GM12874 (cell line): ENCODE measurements at regions not wholly inside any gene's neighbourhood (a gene's known extent, or its start where the extent isn't known, plus 50 kb on each side); places are given as distances from the start of the nearest gene placed in this dataset.

Source experiments
- CTCF ChIP-seq: IDR thresholded peaks from 2 replicates; pipeline ENCODE4 v1.5.1; 2011; ENCODE audit warnings: low read depth, mild to moderate bottlenecking, control low read depth, low read length, moderate library complexity; ENCODE audit not compliant: insufficient read depth

- no peak for TF ChIP-seq CTCF
These were observed 377.1 kb upstream of the SFSWAP start for GRCh38 chr12:131333621-131334440.

GRCh38 chr12:131334835-131335234, 376.1 kb upstream of the SFSWAP start:
- no peak for TF ChIP-seq CTCF

DNA sequence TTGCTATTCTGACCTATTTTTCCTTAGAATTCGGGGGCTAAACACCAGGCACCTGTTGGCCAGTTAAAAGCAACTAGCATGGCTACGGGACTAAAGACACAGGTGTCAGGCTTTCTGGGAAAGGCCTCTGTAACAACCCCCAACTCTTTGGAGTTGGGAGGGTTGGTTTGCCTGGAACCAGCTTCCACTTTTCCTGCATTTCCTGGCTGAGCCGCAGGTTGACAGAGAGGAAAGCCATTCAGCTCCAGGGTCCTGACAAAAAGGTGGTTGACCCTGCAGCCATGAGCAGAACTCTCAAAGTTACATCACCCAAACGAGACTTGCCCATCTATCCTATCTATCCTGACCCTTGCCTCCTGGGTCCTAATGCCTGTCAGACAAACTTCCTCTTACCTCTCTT, 375.4 kb upstream of the SFSWAP start:
- no peak for TF ChIP-seq CTCF

DNA sequence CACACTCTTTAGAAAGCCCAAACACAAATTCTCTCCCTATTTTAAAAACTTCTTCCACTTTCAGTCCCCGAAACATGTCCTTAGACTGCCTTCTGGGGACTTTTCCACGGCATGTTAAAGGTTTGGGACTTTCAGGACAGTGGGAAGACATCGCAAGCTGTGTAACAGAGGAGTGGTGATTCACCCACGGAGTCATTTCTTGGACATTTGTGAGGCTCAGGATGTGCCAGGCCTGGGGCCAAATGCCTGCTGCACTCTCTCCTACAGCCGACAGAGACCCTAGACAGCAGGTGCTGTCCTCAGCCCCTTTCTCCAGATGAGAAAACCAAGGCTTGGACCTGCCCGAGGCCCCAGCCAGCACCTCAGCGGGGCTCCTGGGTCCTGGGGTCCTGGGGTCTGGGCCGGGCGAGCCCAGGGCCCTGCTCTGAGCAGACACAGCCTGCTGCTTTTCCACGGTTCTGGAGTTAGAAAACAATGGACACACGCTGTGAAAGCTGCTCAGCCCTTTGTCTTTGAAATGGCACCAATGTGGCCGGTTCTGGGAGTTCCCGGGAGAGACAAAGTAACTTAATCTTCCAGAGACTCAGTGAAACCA, 370.2 kb upstream of the SFSWAP start:
- no peak for TF ChIP-seq CTCF

DNA sequence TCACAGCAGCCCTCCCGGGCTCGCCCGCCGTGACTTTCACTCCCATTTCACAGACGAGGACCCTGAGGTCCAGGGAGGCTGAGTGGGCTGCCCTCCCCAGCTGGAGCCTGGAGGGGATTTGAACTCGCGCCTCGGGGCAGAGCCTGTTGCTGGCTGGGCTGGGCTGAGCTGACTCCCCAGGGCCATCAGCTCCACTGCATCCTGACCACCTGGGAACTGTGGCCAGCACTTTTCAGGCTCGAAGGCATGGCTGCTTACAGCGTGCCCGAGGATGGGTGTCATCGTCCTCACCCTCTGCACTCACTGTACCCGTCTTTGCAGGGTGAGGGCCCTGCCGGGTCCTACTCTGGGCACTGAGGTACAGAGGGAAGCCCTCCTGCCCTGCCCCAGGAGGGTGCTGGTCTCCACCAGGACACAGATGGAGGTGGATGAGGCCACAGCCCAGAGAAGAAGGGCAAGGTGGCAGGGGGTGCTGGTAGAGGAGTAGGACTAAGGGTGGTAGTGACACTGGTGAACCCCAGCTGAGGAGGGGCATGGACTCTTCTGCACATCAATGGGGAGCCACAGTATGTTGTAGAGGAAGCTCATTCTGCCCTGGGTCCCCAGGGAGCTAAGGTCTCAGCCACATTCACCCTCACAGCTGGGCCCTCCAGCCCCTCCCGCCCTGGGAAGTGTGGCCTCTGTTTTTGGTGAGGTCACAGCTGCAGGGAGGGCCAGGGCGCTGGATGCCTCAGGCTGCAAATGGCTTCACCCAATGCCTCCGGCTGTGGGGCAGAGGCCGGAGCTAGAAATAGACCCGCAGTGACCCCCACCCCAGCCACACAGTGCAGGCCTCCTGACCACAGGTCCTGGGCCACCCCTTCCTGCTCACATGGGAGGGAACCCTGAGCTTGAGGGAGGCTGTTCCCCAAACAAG, 365.1 kb upstream of the SFSWAP start:
- TF ChIP-seq CTCF = no peak

GRCh38 chr12:131346555-131347344, 364.1 kb upstream of the SFSWAP start:
- TF ChIP-seq CTCF = no peak

DNA sequence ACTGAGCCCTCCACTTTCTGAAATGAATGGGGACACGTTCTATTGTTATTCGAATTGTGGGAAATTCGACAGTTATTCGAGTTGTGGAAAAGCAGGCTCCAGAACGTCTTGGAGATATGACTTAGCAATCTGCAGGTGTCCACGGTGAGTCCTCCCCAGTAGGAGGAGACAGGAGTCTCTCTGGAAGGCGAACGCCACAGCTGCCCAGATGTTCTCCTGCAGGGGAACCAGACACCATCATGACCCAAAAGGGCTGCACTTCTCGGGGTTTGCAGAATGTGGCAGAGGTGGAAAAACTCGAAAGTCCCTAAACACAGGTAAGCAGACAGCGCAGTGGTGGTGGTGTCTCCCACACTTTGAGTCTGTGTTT, 363.6 kb upstream of the SFSWAP start:
- no peak for TF ChIP-seq CTCF
